HepG2 (cell line): ENCODE measurements at regions not wholly inside any gene's neighbourhood (a gene's known extent, or its start where the extent isn't known, plus 50 kb on each side); places are given as distances from the start of the nearest gene placed in this dataset.

ENCODE experiments used
- ATAC-seq: fragments of 200-7000 bp; cut with Tn5 transposase; 3 replicates; pipeline ENCODE4 v1.9.1; 2020; ENCODE audit warnings: mild to moderate bottlenecking, moderate library complexity
- BruUV-seq: library from RNA; stranded (reverse); fragments of 400-500 nt; replicated peaks from 2 replicates; lab custom pipeline; 2021; lab: Mats Ljungman, UMichigan
- CTCF ChIA-PET: fragments of 300-600 bp; formaldehyde crosslinking; extraction: SDS; loops from one replicate; lab custom pipeline; 2021; ENCODE audit warnings: low total read pairs, inconsistent platforms, low intra/inter-chr PET ratio; lab: Yijun Ruan, JAX
- POLR2A ChIA-PET: fragments of 350-600 bp; sonication (Branson Sonifier 250); formaldehyde crosslinking; loops from one replicate; lab custom pipeline; 2020; ENCODE audit warnings: antibody characterized with exemption, inconsistent platforms; lab: Yijun Ruan, JAX
- DNase-seq: peaks from one replicate; pipeline ENCODE4 v3.0.0-alpha.2; 2015; ENCODE audit warnings: low spot score
- FAIRE-seq: peaks from 3 replicates; lab custom pipeline; 2011; peaks lifted over from hg19 to GRCh38; lab: Jason Lieb, UNC
- H2AFZ ChIP-seq: one replicate; pipeline ENCODE4 v1.6.1; 2011; ENCODE audit warnings: low read length, inconsistent platforms
- H3K27ac ChIP-seq: fragments of 300-600 bp; 3 replicates; pipeline ENCODE4 v1.8.0; 2011; ENCODE audit warnings: mixed run types, mild to moderate bottlenecking, mixed read lengths, low read length, inconsistent platforms; ENCODE audit not compliant: insufficient read depth; ENCODE audit errors: extremely low read length
- H3K27me3 ChIP-seq, 2 experiments: fragments of 200-600 bp in 1 of 2; 2 replicates in 1 of 2; 3 replicates in 1 of 2; pipeline versions ENCODE4 v1.6.0 to v1.8.0; 2011; ENCODE audit warnings: low read length in 2 of 2, mild to moderate bottlenecking in 2 of 2, moderate library complexity in 2 of 2, inconsistent platforms in 1 of 2; ENCODE audit not compliant: insufficient read depth in 2 of 2, control insufficient read depth in 1 of 2
- H3K36me3 ChIP-seq, 2 experiments: fragments of 200-600 bp in 1 of 2; replicated peaks in 1 of 2; 2 replicates in 1 of 2; 3 replicates in 1 of 2; pipeline versions ENCODE4 v1.5.1 to v1.8.0; 2011; ENCODE audit warnings: low read length in 2 of 2, inconsistent platforms in 1 of 2; ENCODE audit not compliant: insufficient read depth in 2 of 2, control insufficient read depth in 1 of 2
- H3K4me1 ChIP-seq: 2 replicates; pipeline ENCODE4 v1.5.1; 2012; ENCODE audit warnings: low read length, inconsistent platforms; ENCODE audit not compliant: insufficient read depth
- H3K4me2 ChIP-seq: 2 replicates; pipeline ENCODE4 v1.6.0; 2011; ENCODE audit warnings: low read depth, low read length, inconsistent platforms
- H3K4me3 ChIP-seq, 3 experiments: fragments of 200-600 bp in 1 of 3; sonication (generic), shearing (Covaris generic) in 1 of 3; replicated peaks in 1 of 3; 2 replicates each; pipeline ENCODE4 v1.5.1; 2011 to 2016; ENCODE audit warnings: low read length in 3 of 3, inconsistent platforms in 2 of 3, low read depth in 2 of 3, mild to moderate bottlenecking in 2 of 3, control low read depth in 1 of 3, mixed read lengths in 1 of 3; ENCODE audit not compliant: insufficient read depth in 1 of 3
- H3K79me2 ChIP-seq: one replicate; pipeline ENCODE4 v1.6.1; 2011; ENCODE audit warnings: low read length, inconsistent platforms; ENCODE audit not compliant: insufficient read depth
- H3K9ac ChIP-seq: 2 replicates; pipeline ENCODE4 v1.6.0; 2011; ENCODE audit warnings: mild to moderate bottlenecking, low read depth, low read length, inconsistent platforms; ENCODE audit not compliant: insufficient read depth
- H3K9me3 ChIP-seq: 2 replicates; pipeline ENCODE4 v1.5.1; 2012; ENCODE audit warnings: mild to moderate bottlenecking, low read length
- H4K20me1 ChIP-seq: 2 replicates; pipeline ENCODE4 v1.6.0; 2011; ENCODE audit warnings: inconsistent platforms, mild to moderate bottlenecking, low read length, moderate library complexity; ENCODE audit not compliant: insufficient read depth
- HMGA1 ChIP-seq: sonication (generic); formaldehyde crosslinking; conservative IDR thresholded peaks from 2 replicates; pipeline ENCODE4 v1.4.0; 2020; ENCODE audit warnings: missing genetic modification reagents
- KDM2A ChIP-seq: sonication (generic); formaldehyde crosslinking; IDR thresholded peaks from 2 replicates; pipeline ENCODE4 v1.4.0; 2020; ENCODE audit warnings: low read depth, missing genetic modification reagents, borderline replicate concordance
- RFX1 ChIP-seq: fragments of 450-650 bp; IDR thresholded peaks from 2 replicates; pipeline ENCODE4 v1.6.1; 2017
- STAG1 ChIP-seq: sonication (generic); formaldehyde crosslinking; IDR thresholded peaks from 2 replicates; pipeline ENCODE4 v1.4.0; 2020; ENCODE audit warnings: missing genetic modification reagents
- ZNF207 ChIP-seq: fragments of 450-650 bp; IDR thresholded peaks from 2 replicates; pipeline ENCODE4 v1.6.1; 2016; ENCODE audit warnings: antibody characterized with exemption, borderline replicate concordance
- ZNF768 ChIP-seq: sonication (generic); formaldehyde crosslinking; IDR thresholded peaks from 2 replicates; pipeline ENCODE4 v1.4.0; 2020; ENCODE audit warnings: missing genetic modification reagents
- ZNF773 ChIP-seq: sonication (generic); formaldehyde crosslinking; IDR thresholded peaks from 2 replicates; pipeline ENCODE4 v1.4.0; 2020; ENCODE audit warnings: missing genetic modification reagents, borderline replicate concordance
- ZSCAN20 ChIP-seq: sonication (generic); formaldehyde crosslinking; IDR thresholded peaks from 2 replicates; pipeline ENCODE4 v1.4.0; 2020; ENCODE audit warnings: missing genetic modification reagents, mild to moderate bottlenecking, borderline replicate concordance
- ZSCAN9 ChIP-seq: IDR thresholded peaks from 2 replicates; pipeline ENCODE4 v1.6.1; 2016; ENCODE audit warnings: borderline replicate concordance
- WGBS: methylation state at CpG from one replicate; pipeline ENCODE4 v1.1.6; 2017; ENCODE audit warnings: low lambda C conversion rate; 5-methylcytosine and 5-hydroxymethylcytosine counted together
- in situ Hi-C: cut with HindIII; loops from 2 replicates; pipeline ENCODE4 v1.10.0; 2017; ENCODE audit warnings: low pct_unique_long_range_greater_than_20kb; ENCODE audit not compliant: extremely low pct_ligation_motif_present
- intact Hi-C: fragments of 100-400 bp; cut with micrococcal nuclease; formaldehyde crosslinking; loops from one replicate; pipeline ENCODE4 v1.10.0; 2022; ENCODE audit not compliant: unreplicated experiment
- TF ChIP-seq, protein P1 (sequence below): sonication (generic); formaldehyde crosslinking; conservative IDR thresholded peaks from 2 replicates; pipeline ENCODE4 v1.8.0; 2022; ENCODE audit warnings: mild to moderate bottlenecking, moderate library complexity, missing genetic modification reagents
- TF ChIP-seq, protein P2 (sequence below): sonication (generic); formaldehyde crosslinking; IDR thresholded peaks from 2 replicates; pipeline ENCODE4 v1.9.0; 2022; ENCODE audit warnings: low read depth, missing genetic modification reagents
- TF ChIP-seq, protein P3 (sequence below): sonication (generic); formaldehyde crosslinking; IDR thresholded peaks from 2 replicates; pipeline ENCODE4 v1.5.0; 2020; ENCODE audit warnings: mild to moderate bottlenecking, missing genetic modification reagents

- DNase-seq (no peak), ATAC-seq (no peak), FAIRE-seq (no peak)
- ChIA-PET CTCF (no interaction called here), POLR2A (no interaction called here)
- intact Hi-C loops (no loop called here), in situ Hi-C loops (no loop called here)
- Histone ChIP-seq H2AFZ (no peak overlapping the region), H4K20me1 (no peaks in the 10 kb centered on the region), H3K27ac (no peak overlapping the region), H3K9ac (no peak overlapping the region), H3K4me2 (no peak overlapping the region), H3K4me3 (no peak overlapping the region), H3K9me3 (peaks cover 79% of the 10 kb centered on the region), H3K4me1 (no peaks in the 10 kb centered on the region), H3K27me3 (no peaks in the 10 kb centered on the region; a peak in 1 of 5 replicates), H3K79me2 (no peaks in the 10 kb centered on the region), H3K36me3 (no peaks in the 10 kb centered on the region)
- WGBS: 7% methylated on average over 2 of the region's 2 CpGs
- no peak for TF ChIP-seq HMGA1 (CRISPR knock-in tag)
- no TSS peak for BruUV-seq
Measured at GRCh38 chr3:1623896-1624295, 474.8 kb upstream of the CNTN4 start.

DNA sequence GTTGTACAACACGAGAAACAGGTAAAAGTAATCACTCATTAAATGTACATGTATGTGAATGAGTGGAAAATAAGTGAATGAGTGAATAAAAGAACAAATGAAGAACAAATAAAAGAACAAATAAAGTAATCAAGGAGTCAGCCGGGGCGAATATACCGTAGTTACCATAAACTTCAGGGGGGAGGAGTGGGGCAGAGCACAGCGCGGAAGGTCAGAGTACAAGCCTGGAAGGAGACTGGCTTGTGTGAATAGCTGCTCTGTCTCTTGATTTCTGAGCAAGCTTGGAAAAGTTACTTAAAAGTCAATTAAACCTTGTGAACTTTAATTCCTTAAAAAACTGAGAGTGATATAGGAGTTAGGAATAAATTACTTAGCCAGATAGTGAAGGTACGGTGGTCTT lies 466.5 kb upstream of the CNTN4 start:
- ChIA-PET CTCF (no interaction called here), POLR2A (no interaction called here)
- H4K20me1 ChIP-seq: no peaks in the 10 kb centered on the region
- in situ Hi-C loops (no loop called here), intact Hi-C loops (no loop called here)
- WGBS: 37% methylated on average over 7 of the region's 7 CpGs
- H3K36me3 ChIP-seq: no peaks in the 10 kb centered on the region
- H3K9me3 ChIP-seq: peaks cover 85% of the 10 kb centered on the region
- no peak overlapping the region for H3K9ac ChIP-seq
- DNase-seq (no peak), FAIRE-seq (no peak), ATAC-seq (no peak)
- H3K4me1 ChIP-seq: no peaks in the 10 kb centered on the region
- TF ChIP-seq RFX1: no peak
- TF ChIP-seq STAG1: no peak
- TF ChIP-seq KDM2A (CRISPR knock-in tag): no peak
- no peak for TF ChIP-seq ZNF768 (CRISPR knock-in tag)
- TF ChIP-seq ZSCAN20: no peak
- TF ChIP-seq, protein P1, sequence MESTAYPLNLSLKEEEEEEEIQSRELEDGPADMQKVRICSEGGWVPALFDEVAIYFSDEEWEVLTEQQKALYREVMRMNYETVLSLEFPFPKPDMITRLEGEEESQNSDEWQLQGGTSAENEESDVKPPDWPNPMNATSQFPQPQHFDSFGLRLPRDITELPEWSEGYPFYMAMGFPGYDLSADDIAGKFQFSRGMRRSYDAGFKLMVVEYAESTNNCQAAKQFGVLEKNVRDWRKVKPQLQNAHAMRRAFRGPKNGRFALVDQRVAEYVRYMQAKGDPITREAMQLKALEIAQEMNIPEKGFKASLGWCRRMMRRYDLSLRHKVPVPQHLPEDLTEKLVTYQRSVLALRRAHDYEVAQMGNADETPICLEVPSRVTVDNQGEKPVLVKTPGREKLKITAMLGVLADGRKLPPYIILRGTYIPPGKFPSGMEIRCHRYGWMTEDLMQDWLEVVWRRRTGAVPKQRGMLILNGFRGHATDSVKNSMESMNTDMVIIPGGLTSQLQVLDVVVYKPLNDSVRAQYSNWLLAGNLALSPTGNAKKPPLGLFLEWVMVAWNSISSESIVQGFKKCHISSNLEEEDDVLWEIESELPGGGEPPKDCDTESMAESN: no peak
- TF ChIP-seq, protein P2, sequence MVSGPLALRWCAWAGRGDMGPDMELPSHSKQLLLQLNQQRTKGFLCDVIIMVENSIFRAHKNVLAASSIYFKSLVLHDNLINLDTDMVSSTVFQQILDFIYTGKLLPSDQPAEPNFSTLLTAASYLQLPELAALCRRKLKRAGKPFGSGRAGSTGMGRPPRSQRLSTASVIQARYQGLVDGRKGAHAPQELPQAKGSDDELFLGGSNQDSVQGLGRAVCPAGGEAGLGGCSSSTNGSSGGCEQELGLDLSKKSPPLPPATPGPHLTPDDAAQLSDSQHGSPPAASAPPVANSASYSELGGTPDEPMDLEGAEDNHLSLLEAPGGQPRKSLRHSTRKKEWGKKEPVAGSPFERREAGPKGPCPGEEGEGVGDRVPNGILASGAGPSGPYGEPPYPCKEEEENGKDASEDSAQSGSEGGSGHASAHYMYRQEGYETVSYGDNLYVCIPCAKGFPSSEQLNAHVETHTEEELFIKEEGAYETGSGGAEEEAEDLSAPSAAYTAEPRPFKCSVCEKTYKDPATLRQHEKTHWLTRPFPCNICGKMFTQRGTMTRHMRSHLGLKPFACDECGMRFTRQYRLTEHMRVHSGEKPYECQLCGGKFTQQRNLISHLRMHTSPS (CRISPR knock-in tag): no peak
- no peak for TF ChIP-seq ZNF773 (CRISPR knock-in tag)
- no peak for TF ChIP-seq ZSCAN9
- TF ChIP-seq, protein P3, sequence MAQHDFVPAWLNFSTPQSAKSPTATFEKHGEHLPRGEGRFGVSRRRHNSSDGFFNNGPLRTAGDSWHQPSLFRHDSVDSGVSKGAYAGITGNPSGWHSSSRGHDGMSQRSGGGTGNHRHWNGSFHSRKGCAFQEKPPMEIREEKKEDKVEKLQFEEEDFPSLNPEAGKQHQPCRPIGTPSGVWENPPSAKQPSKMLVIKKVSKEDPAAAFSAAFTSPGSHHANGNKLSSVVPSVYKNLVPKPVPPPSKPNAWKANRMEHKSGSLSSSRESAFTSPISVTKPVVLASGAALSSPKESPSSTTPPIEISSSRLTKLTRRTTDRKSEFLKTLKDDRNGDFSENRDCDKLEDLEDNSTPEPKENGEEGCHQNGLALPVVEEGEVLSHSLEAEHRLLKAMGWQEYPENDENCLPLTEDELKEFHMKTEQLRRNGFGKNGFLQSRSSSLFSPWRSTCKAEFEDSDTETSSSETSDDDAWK (CRISPR knock-in tag): no peak
- TF ChIP-seq ZNF207: no peak
- H3K27me3 ChIP-seq: no peaks in the 10 kb centered on the region
- no TSS peak for BruUV-seq
- no peak overlapping the region for H2AFZ ChIP-seq
- no peak overlapping the region for H3K4me3 ChIP-seq
- no peak overlapping the region for H3K4me2 ChIP-seq
- no peak overlapping the region for H3K27ac ChIP-seq
- no peaks in the 10 kb centered on the region for H3K79me2 ChIP-seq
